SH-SY5Y (cell line): ENCODE measurements at regions not wholly inside any gene's neighbourhood (a gene's known extent, or its start where the extent isn't known, plus 50 kb on each side); places are given as distances from the start of the nearest gene placed in this dataset.

ENCODE experiments used
- GATA2 ChIP-seq: IDR thresholded peaks from 2 replicates; pipeline ENCODE4 v1.6.1; 2011; ENCODE audit warnings: mild to moderate bottlenecking, low read depth, low read length
- GATA3 ChIP-seq: IDR thresholded peaks from 2 replicates; pipeline ENCODE4 v1.6.1; 2011; ENCODE audit warnings: low read depth, mild to moderate bottlenecking, low read length, moderate library complexity

DNA sequence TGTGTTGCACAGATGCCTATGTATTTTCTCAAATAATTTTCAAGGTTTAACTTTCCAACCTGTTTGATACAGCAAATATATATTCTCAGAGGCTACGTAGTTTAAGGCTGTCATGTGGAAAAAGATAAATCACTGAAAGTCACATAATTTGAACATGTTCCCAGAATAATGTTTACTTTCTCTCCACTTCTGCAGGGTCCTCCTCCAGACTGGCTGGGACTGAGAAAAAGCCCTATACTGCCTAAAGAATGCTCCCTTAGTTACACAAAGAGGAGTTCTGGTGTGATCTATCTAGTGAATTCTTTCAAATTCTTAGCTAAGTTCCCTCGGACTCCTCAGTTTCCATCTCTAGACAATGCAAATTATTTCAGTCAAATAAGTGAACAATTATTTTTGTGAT lies 411.0 kb downstream of the C6orf118 start:
- TF ChIP-seq GATA3 (no peak), GATA2 (no peak)

- TF ChIP-seq GATA3 (no peak), GATA2 (no peak)
Measured at GRCh38 chr6:164897523-164898235, 411.7 kb downstream of the C6orf118 start.

DNA sequence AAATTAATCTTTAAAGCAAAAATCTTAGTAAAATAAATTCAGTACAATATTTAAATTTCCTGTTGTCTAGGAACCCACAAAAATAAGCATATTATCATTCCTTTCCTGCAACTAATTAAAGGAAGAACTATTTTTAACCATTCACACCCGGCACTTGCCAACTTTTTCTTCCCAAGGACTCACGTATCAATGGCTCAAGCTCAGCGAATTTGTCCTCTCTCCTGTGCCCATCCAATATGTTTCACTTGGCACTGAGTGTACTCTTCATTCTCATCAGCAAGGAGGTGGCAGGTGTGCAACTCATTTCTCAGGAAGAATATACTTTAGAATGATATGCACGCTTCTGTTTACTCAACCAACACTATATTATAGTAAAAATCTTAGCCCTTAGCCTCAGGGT lies 419.4 kb downstream of the C6orf118 start:
- TF ChIP-seq GATA3 = no peak
- no peak for TF ChIP-seq GATA2

- TF ChIP-seq GATA3 (peak; percentile 55; the same call in 1 of the 2 replicates), GATA2 (no peak)
Measured at GRCh38 chr6:164887660-164888059, 421.7 kb downstream of the C6orf118 start.

GRCh38 chr6:164882236-164882635 lies 427.2 kb downstream of the C6orf118 start:
- no peak for TF ChIP-seq GATA3
- TF ChIP-seq GATA2 = no peak

DNA sequence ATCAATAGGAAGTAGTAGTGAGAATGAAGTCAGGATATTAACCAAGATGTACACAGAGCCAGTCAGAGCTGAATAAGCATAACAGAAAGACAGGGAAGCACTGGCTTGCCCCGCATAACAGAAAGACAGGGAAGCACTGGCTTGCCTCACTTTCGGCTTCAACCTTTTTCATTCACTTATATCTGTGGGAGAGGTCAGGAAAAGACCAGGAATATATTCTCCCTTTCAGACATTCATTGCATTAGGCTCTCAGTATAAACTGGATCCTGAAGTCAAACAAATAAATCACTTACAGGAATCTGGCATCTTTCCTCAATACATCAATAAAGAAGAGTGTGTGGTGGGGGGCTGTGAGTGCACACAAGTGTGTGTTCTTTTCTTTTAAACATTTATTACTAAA lies 437.6 kb downstream of the C6orf118 start:
- TF ChIP-seq GATA3 (no peak), GATA2 (no peak)

DNA sequence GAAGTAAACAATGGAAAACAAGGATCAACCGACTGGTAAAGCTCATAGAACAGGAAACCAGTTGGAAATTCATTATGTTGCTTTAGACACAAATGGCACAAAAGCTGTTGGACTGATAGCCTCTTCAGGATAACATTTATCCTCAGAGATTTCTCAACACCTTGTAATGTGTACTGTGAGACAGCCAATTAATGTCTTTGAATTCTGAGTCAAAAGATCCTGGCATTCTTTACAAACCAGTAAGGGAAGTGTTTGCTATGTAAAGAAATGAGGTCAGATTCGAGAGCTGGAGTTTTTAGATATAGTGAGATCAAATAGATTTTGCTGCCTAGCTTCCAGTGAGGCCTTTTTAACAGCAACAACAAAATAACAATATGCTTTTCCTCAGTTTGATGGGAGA lies 439.2 kb downstream of the C6orf118 start:
- TF ChIP-seq GATA2 = no peak
- TF ChIP-seq GATA3 = no peak

GRCh38 chr6:164861967-164862366 lies 447.4 kb downstream of the C6orf118 start:
- no peak for TF ChIP-seq GATA2
- no peak for TF ChIP-seq GATA3

DNA sequence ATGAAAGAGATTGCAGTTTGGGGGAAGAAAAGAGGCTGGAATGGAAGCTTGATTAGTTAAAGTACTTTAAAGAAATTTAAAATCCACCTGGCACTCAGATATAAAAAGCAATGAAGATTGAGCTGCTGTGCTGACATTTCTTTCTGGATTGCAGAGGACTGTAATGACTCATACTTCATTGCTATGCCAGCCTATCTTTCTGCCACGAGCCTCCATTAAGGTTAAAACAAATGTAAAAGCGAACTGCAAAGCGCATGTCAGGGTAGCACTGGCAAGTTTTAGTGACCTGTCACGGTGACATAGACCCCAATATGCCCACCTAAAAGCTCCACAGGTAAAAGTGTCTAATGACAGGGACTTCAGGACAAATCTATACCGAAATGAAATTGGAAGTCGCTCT lies 449.6 kb downstream of the C6orf118 start:
- no peak for TF ChIP-seq GATA3
- no peak for TF ChIP-seq GATA2

GRCh38 chr6:164856138-164856537 lies 453.3 kb downstream of the C6orf118 start:
- no peak for TF ChIP-seq GATA3
- TF ChIP-seq GATA2 = no peak

GRCh38 chr6:164855281-164855680 lies 454.1 kb downstream of the C6orf118 start:
- TF ChIP-seq GATA3 (peak; percentile 20; the same call in 1 of the 2 replicates), GATA2 (no peak; the same call in 1 of the 2 replicates)

- no peak for TF ChIP-seq GATA3
- no peak for TF ChIP-seq GATA2
Measured at GRCh38 chr6:164854526-164854925, 454.9 kb downstream of the C6orf118 start.

GRCh38 chr6:164845773-164846172 lies 463.6 kb downstream of the C6orf118 start:
- no peak for TF ChIP-seq GATA2
- no peak for TF ChIP-seq GATA3

GRCh38 chr6:164842085-164842484 lies 467.3 kb downstream of the C6orf118 start:
- TF ChIP-seq GATA3 (no peak), GATA2 (no peak)

GRCh38 chr6:164838068-164838615 lies 471.3 kb downstream of the C6orf118 start:
- no peak for TF ChIP-seq GATA2
- TF ChIP-seq GATA3 = no peak
